ENCODE measurements at regions not wholly inside any gene's neighbourhood (a gene's known extent, or its start where the extent isn't known, plus 50 kb on each side); places are given as distances from the start of the nearest gene placed in this dataset.

DNA sequence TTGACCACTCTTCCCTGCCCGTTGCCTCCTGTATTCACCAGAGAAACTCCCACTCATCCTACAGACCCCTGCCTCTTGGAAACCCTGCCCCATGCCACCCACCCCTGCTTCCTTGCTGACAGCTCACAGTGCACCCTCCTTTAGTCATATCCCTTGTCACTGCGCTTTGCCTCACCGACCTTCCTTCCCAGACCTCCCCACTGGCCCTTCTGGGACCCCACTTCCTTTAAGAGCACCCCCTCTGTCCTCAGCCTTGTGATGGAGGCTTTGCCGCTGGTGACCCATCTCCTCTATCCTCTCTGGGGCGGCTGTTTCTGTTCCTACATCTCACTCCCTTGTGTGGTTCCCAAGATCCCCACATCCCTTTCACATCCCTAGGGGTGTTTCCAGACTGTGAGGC, 92.8 kb upstream of the ZMIZ1 start:
- no peak for DNase-seq

DNA sequence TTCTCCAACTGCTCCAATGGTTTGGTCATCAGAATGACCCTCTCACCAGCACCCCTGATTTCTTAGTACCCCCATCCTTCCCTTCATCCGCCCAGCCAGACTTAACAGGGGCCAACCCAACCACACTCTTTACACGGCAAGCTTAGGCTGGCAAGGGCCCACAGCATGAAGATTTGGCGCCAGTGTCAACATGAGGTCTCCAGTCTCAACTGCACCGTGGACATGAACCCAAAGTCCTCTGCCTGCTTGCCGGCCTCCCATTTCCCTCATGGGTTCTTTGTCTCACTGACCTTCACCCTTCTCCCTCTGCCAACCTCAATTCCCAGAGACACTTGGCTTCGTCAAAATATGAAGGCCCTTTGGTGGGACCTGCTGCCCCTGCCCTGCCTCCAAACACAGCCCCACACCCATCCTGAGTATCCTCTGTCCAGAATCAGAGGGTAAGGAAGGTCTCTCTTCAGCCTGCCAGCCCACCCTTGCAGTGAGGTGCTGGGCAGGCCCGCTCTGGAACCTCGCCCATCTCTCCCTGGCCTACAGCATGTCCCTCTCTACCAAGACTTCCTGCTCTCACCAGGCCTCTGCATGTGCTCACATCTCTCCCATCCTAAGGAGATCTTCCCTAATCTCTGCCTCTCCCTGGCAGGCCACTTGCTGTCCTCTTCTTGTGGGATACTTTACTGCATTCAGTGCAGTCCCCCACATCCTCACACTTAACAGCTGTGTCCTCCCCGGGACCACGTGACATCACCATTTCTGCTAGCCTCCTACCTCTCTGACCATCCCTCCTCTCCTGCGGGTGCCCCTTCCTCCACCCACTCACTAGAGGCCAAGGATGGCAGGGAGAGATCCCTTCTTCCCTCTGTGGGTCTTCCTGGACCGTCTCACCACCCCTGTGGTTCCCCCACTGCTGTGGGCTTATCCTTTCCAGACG, 91.7 kb upstream of the ZMIZ1 start:
- no peak for DNase-seq

DNA sequence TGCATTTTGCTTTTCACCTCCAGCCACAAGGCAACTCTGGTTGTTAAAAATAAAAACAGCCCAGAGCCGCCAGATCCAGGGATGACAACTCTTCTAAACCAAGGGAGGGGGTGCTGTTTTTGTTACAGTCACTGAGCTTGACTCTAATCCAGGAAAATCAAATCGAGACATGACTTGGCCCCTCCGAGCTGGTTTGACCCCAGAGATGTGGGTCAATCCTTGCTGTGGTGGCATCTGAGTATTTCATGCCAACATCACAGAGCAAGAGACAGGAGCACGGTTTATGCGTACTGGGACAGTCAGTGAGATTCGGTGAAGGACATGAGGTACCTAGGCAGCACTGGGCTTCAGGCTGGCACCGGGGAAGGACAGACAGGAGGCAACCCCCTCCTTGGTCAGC, 88.8 kb upstream of the ZMIZ1 start:
- no peak for DNase-seq

DNA sequence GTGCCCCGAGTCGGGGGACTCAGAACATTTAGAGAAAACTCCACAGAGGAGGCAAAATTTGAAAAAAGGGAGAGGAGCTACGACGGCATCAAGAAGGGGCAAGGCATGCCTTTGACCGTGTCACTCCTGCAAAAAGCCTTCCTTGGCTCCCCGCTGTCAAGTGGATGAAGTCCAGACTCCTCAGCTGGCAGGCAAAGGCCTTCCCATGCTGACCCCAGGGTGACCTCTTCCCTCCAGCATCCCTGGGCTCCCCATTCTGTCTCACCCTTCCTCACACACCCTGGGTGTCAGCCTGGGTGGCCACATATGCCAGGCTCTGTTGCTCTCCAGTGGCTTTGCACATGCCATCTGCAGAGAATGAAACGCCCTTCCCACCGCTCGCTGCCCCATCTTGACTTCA, 88.4 kb upstream of the ZMIZ1 start:
- no peak for DNase-seq

DNA sequence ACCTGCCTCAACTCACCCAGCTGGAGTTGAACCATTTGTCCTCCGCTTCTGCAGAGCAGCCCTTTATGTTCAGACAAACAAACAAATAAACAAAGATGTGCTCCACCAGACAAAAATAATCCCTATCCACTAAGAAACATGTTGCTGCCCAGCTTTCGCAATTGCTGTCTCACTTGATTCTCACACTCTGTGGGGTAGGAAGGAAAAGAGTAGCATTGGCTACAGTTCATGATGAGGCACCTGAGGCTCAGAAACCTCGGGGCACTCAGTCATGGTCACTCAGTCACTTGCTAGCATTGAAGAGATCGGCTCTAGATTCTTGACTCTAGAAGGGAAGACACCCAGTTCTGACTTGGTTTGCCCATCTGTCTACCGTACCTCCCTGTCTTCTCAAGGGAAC, 88.0 kb upstream of the ZMIZ1 start:
- no peak for DNase-seq

DNA sequence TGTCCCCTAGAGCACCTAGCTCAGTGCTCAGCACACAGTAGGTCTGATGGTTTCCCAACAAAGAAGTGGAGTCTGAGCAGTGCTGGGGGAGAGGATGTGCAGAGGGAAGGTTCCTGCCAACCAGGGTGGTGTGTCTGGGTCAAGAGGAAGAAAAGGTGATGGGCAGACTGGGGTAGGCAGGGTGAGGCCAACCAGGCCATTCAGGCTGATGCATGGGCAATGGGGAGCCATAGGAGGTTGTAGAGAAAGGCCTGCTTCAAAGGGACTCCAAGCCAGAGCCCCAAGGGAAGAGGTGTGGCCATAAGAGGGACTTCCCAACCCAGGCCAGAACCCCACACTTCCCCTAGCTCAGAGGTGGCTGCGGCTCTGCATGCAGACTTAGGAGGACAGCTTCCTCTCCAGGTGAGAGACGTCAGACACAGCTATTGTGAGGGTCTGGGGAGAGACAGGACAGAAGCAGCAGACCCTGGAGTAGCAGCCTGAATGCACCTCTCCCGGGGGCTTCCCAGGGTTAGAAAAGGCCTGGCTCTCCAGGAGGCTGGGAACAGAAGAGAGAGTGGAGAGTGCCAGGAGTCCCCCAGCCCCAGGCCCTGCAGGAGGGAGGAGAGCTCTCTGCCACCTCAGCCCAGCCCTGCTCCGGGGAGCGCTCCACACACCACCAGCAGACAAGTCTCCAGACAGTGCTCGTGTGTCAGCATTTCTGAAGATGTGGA, 87.4 kb upstream of the ZMIZ1 start:
- no peak for DNase-seq

DNA sequence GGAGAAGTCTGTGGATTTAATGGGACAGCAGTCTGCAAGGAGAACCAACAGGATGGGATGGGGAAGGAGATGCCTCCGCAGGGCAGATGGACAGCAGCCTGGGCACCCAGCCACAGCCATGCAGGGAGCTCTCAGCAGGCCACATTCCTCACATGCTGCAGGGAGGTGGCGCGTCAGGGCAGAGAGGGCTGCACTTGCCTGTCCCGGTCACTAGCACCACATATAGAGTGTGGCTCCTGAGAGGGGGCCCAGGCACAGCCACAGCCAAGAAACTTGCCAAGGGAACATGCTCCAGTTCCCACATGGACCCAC, 86.8 kb upstream of the ZMIZ1 start:
- no peak for DNase-seq

DNA sequence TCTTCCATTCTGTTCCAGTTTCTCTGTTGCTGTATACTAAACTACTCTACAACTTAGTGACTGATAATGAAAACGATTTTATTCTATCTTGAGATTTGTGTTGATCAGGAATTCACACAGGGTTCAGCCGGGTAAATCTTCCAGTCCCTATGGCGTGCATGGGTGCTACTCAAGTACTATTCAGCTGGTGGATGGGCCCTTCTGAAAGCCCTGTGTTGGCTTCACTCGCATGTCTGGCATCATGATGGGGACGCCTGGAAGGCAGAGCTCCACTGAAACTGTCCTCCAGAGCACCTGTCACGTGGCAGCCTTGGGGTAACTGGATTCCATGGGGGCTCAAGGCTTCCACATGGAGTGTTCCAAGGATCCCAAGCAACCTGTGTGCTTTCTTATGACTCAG, 86.0 kb upstream of the ZMIZ1 start:
- no peak for DNase-seq

DNA sequence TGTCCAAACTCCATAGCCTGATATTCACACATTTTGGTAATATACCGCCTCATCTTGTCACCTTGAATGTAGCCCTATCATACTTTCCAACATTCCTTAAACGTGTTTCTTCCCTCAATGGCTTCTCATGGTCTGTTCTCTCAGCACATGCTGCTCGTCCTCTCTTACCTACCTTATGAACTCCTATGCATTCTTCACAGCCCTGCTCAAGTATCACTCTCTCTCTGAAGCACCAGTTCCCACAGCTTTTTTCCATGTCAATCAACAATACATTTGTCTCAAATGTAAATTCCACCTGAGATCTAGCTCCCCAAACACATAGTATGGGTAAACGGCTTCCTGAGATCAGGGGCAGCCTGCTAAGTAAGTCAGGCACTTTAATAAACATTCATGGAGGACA, 85.2 kb upstream of the ZMIZ1 start:
- no peak for DNase-seq

DNA sequence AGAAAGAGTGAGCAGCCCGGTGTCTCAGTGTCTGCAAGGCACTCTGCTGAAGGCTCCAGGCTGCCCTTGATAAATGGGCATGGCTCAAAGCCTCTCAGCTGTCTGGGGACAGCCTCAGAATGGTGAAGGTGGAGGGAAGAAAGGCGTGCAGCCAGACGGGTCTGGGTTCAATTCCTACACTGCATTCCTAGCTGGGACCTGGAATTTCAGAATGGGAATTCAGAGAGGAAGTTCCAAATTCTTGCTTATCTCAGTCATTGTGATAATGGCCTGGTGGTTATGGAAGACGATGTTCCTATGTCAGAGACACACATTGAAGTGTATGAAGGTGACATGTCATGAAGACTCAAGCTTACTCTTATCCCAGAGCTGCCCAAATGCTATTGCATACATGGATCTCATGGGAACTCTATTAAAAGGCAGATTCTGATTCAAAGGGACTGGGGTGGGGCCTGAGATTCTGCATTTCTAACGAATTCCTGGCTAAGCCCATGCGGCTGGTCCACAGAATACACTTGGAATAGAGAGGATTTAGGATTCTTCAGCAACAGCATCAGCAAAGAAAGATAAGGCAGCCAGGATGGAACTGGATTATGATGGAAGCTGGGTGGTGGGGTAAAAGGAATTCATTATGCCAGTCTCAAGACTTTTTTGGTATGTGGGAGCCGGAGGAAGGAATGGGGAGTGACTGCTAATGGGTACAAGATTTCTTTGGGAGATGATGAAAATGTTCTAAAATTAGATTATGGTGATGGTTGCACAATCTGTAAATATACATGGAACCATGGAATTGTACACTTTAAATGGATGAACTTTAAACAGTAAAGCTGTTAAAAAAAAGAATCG, 82.6 kb upstream of the ZMIZ1 start:
- no peak for DNase-seq

DNA sequence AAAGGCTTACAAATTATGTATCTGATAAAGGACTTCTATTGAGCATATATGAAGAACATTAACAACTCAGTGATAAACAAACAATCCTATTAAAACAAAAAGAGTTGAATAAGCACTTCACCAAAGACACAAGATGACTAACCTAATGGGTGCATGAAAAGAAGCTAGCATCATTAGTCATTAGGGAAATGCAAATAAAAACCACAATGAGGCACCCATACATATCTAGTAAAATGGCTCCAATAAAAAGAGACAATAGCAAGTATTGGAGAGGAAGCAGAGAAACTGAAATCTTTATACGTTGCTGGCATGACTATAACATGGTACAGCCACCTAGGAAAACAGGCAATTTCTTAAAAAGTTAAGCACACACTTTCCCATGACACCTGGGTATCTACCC, 77.6 kb upstream of the ZMIZ1 start:
- DNase-seq, result no peak

DNA sequence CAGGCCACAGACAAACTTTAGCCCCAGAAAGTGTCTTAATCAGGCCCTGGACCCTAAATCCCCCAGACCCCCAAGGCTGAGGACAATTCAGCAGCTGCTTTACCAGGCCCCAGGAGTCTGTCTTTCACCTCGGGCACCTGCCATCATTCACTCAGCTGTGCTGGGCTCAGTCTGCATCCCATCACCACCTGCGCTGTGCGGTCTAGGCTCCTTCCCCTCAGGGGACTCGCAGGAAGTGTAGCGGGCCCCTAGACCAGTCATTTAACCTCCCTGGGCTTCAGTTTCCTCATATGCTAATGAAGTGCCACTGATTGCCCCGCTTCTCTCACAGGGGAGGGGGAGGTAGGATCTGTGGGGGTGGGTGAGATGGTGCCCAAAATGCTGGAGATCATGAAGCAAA, 76.4 kb upstream of the ZMIZ1 start:
- no peak for DNase-seq

DNA sequence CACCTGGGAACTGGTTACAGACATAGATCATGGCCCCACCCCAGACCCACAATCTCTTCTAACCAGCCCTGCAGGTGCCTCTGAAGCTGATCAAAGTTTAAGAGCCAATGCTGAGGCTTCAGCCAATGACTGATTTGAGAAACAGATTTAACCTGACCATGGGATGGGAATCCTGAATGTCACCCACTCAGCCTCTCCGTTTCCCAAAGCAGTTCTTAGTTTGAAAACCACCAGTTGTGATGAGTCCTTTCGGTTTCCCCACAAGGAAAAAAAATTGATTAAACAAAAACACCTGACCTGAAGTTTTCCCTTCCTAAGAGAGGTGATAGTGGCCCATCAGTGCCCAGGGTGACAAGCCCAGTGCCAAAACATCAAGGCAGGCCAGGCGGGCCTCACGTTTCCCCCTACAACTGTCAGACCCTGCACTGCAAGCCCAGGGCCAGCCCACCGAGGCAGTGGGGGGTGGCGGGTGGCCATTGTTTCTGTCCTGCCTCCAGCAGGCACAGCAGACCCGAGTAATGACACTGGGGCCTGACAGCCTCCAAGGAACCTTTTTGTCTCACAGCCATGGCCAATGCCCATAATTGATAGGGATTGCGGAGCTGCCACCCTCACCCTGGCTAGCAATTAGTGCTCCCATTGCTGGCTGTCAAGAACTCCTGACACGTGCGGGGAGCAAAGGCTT, 75.4 kb upstream of the ZMIZ1 start:
- no peak for DNase-seq

DNA sequence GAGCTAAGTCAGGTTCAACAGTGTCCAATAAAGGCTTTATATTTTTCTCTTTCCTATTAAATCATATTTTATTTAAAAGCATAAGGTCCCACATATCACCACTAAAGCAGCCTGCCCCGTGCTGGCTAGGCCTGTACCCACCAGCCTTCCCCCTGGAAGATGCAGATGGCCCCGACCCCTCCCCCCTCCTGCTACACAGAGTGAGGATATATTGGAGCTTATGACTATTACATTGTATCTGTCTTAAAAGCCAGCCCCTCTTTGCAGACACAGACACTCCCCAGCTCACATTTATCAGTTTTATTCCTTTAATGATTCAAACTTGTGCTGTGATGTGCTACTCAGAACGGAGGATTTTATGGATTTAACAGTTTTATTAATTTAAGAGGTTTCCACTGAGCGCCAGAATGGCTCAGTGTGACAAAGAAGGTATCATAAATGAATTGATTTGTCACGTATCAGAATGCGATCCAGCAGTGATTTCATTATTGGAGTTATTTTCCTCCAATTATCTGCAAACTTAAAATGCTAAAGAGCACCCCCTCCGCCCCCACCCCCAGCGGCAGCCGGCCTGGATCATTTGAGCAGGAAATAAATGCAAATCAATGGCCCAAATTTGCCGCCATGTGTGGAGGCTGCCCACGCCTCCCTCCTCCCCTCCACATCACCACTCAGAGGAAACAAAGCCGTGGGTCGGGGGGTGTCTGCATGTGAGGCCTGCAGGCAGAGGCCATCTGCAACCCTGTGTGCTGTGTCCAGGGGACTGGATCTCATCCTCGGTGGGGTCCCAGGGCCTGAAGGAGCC, 72.6 kb upstream of the ZMIZ1 start:
- no peak for DNase-seq

DNA sequence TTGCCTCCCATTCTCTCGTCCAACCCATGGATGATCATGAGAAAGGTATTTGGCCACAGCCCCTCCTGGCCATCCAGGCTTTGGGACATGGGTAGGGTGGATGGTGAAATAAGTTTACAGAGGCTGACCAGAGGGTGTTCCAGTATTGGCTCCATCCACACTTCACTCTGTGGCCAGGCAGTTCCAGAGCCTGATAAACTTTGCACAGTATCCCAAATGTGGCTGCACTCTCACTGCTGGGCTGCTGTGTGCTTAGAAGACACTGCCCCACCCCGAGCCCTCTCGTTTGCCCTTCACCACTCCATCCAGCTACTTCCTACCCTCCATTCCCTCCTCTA, 72.0 kb upstream of the ZMIZ1 start:
- DNase-seq, result no peak

DNA sequence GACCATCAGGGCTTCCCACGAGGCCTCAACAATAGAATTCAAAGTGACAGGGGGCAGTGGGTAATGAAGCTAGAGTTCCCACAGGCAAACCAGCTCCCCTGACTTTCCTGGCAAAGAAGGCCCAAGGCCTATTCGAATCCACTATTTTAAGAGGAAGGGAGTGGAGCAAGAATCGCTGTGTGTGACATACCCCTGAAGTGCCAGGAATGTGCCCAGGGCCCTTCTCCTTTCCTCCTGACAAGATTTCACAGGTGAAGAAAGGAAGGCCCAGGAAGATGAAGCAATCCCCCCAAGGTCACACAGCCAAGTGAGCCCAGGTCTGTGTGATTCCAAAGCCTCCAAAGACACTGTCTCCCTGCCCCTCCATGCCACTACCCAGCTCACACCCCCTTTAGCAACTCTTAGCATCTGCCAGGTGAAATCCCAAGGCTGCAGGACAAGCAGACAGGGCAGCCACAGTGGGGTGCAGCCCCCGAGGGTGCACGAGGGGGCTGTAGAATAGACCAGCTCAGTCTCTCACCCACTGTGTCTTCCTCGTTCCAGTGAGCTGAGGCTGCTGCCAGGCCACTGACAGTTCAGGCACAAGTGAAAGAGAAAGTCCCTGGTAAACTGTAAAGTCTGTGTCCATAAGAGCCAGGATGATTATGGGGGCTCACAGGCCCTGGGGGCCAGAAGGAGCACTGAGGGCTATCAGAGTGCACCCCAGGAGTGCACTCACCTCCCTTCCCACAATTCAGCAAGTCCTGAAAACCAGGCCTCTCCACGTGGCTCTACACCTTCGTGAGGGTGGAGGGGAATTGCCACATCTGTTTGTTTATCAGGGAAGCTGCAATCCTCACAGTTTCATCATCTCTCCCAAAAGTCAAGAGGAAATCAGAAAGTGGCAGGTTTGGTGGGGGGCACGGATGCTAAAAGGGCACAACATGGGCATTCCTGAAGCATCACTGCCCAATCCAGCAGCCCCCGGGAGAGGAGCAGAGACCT, 70.8 kb upstream of the ZMIZ1 start:
- no peak for DNase-seq

DNA sequence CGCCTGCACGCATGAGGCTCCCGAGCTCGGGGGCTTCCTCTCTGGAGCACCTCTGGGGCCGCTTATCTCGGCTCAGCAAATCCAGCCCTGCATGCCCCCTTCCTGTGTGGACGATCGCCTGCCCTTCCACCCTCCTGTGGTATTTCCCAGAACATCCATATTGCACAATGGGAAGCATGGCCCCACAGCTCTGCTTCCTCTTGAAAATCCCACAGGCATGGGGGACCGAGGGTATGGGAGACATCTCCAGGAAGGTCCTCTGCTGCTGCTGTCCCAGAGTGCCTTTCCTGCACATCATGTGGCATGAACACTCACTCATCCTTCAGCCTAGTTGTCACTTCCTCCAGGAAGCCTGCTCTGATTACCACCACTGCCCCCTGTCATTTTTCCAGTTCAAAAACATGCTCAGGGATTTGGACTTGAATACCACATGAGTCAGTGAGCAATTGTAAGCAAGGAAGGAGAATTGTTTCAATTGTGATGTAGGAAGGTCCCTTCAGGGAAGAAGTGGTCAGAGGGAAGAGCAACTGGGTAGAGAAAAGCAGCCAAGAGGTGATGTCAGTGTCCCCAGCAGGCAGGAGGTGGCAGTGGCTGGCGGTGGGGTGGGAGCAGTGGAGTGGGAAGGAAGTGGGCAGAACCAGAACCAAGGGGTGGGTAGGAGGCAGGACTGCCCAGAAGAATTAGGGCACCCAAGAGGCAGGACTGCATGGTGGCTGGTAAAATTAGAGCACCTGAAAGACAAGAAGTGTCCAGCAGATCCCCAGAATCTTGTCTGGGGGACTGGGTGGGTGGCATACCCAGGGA, 67.5 kb upstream of the ZMIZ1 start:
- DNase-seq, result no peak

DNA sequence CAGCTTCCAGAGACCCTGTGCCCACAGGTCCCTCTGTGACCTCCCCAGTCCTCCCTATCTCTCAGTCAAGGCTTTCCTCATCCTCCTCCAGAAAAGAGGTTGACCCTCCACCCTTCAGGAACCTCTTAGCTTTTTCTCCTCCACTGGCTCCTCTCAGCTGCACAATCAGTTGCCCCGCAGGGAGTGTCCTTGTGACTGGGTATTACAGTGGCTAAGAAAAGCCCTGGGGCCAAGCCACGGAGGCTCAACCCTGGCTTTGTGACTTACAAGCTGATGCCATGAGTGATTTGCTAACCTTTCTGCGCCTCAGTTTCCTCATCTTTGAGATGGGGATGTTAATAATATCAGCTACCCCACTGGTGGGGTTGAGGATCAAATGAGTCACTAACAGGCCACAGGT, 66.4 kb upstream of the ZMIZ1 start:
- DNase-seq, result no peak

DNA sequence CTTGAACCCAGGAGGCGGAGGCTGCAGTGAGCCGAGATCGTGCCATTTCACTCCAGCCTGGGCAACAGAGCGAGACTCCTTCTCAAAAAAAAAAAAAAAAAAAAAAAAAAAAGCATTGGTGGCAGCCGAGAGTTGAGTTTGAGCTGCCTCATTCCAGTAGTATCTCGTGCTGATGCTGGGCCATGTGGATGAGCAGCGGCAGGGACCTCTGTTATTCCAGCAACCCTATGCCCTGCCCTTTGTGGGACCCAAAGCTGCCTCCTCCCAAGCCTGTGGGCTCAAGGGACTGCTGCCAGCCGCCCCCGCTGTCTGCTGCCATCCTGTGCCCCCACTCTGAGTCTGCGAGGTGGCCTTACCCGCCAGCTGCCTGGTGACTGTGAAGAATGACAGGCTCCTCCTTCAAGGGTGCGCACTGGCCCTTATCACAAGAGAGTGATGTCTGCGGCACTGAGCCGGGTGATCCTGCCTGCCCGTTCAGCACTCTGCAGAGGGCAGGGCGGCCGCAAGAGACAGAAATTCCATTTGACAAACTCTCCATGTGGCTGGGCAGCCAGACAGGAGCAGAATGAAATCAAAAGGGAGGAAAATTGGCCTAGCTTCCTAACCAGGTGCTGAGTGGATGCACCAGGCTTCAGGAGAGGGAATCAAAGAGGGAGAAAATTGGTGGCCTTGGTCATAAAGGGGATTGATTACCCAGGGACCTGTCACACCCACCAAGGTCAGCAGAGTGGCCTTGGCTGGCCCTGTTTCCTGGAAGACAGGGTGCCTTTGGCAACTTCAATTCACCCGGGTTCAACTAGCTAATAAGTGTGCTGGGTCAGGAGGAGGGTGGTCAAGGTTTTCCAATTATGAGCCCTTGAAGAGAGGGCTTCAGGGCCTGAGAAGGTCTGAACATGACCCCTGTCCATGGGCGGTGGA, 65.3 kb upstream of the ZMIZ1 start:
- DNase-seq, result no peak
